GM18907 (cell line): ENCODE measurements at regions not wholly inside any gene's neighbourhood (a gene's known extent, or its start where the extent isn't known, plus 50 kb on each side); places are given as distances from the start of the nearest gene placed in this dataset.
A peak's percentile ranks its signal among the peaks of the same experiment; 100 is the strongest.
"Not testable (repeated sequence)": the region's sequence is repeated elsewhere in the genome, so short reads cannot be mapped to it uniquely, and the experiment has no call there.

ENCODE experiments used
- ATAC-seq: cut with Tn5 transposase; IDR thresholded peaks from one replicate; pipeline ENCODE4 v1.9.1; 2021; ENCODE audit warnings: mild to moderate bottlenecking, moderate library complexity; ENCODE audit not compliant: unreplicated experiment

- ATAC-seq, result no peak
Observed at GRCh38 chr12:67034110-67034879, 234.9 kb upstream of the CAND1 start.

GRCh38 chr12:67035121-67035520 is 234.0 kb upstream of the CAND1 start:
- ATAC-seq, result no peak

GRCh38 chr12:67038486-67038885 is 230.7 kb upstream of the CAND1 start:
- ATAC-seq, result no peak

GRCh38 chr12:67039995-67040860 is 228.9 kb upstream of the CAND1 start:
- ATAC-seq, result no peak

- ATAC-seq, result no peak
Observed at GRCh38 chr12:67040861-67041137, 228.4 kb upstream of the CAND1 start.

- no peak for ATAC-seq
Observed at GRCh38 chr12:67042697-67043131, 226.4 kb upstream of the CAND1 start.

GRCh38 chr12:67043771-67044170 is 225.4 kb upstream of the CAND1 start:
- no peak for ATAC-seq

- ATAC-seq, result no peak
Observed at GRCh38 chr12:67045650-67046049, 223.5 kb upstream of the CAND1 start.

GRCh38 chr12:67046062-67046461 is 223.1 kb upstream of the CAND1 start:
- no peak for ATAC-seq

- no peak for ATAC-seq
Observed at GRCh38 chr12:67047634-67048033, 221.5 kb upstream of the CAND1 start.

GRCh38 chr12:67048371-67048770 is 220.8 kb upstream of the CAND1 start:
- no peak for ATAC-seq

- ATAC-seq, result not testable (repeated sequence)
Observed at GRCh38 chr12:67049199-67049598, 220.0 kb upstream of the CAND1 start.

- no peak for ATAC-seq
Observed at GRCh38 chr12:67052981-67053380, 216.2 kb upstream of the CAND1 start.

GRCh38 chr12:67056329-67056728 is 212.8 kb upstream of the CAND1 start:
- no peak for ATAC-seq

GRCh38 chr12:67057072-67057471 is 212.1 kb upstream of the CAND1 start:
- no peak for ATAC-seq

- ATAC-seq, result no peak
Observed at GRCh38 chr12:67062193-67062592, 207.0 kb upstream of the CAND1 start.

- ATAC-seq, result no peak
Observed at GRCh38 chr12:67067453-67068203, 201.5 kb upstream of the CAND1 start.

GRCh38 chr12:67068204-67068731 is 200.9 kb upstream of the CAND1 start:
- no peak for ATAC-seq

- peak; percentile 55 for ATAC-seq
Observed at GRCh38 chr12:67068761-67069450, 200.3 kb upstream of the CAND1 start.

GRCh38 chr12:67069451-67070306 is 199.5 kb upstream of the CAND1 start:
- peak; percentile 66 for ATAC-seq
